Fibroblast of villous mesenchyme (primary cell): ENCODE measurements at regions not wholly inside any gene's neighbourhood (a gene's known extent, or its start where the extent isn't known, plus 50 kb on each side); places are given as distances from the start of the nearest gene placed in this dataset.
A peak's percentile ranks its signal among the peaks of the same experiment; 100 is the strongest.

Experiments
- DNase-seq: peaks from one replicate; pipeline ENCODE4 v3.0.0-alpha.2; 2010; ENCODE audit warnings: low read depth
- H3K4me3 ChIP-seq: 2 replicates; pipeline ENCODE4 v1.5.1; 2011; ENCODE audit warnings: low read depth, mild to moderate bottlenecking, low read length
- CTCF ChIP-seq: IDR thresholded peaks from 2 replicates; pipeline ENCODE4 v1.5.1; 2012; ENCODE audit warnings: low read depth, mild to moderate bottlenecking, low read length; ENCODE audit not compliant: insufficient read depth

- H3K4me3 ChIP-seq, result no peak overlapping the region
- no peak for DNase-seq
- TF ChIP-seq CTCF, result no peak
These were observed 100.6 kb downstream of the LYZL1 start for GRCh38 chr10:29389493-29389892.

GRCh38 chr10:29389935-29390334, 101.1 kb downstream of the LYZL1 start:
- DNase-seq, result peak; percentile 36
- TF ChIP-seq CTCF, result no peak
- no peak overlapping the region for H3K4me3 ChIP-seq

GRCh38 chr10:29392376-29393021, 103.6 kb downstream of the LYZL1 start:
- DNase-seq, result peak; percentile 49
- no peak overlapping the region for H3K4me3 ChIP-seq
- peak; percentile 90 for TF ChIP-seq CTCF

- no peak for DNase-seq
- no peak for TF ChIP-seq CTCF
- no peak overlapping the region for H3K4me3 ChIP-seq
These were observed 105.6 kb downstream of the LYZL1 start for GRCh38 chr10:29394321-29394932.

GRCh38 chr10:29395409-29395808, 106.5 kb downstream of the LYZL1 start:
- TF ChIP-seq CTCF, result no peak
- DNase-seq, result no peak
- no peak overlapping the region for H3K4me3 ChIP-seq

GRCh38 chr10:29397221-29397620, 108.4 kb downstream of the LYZL1 start:
- no peak for DNase-seq
- TF ChIP-seq CTCF, result no peak
- no peak overlapping the region for H3K4me3 ChIP-seq

DNA sequence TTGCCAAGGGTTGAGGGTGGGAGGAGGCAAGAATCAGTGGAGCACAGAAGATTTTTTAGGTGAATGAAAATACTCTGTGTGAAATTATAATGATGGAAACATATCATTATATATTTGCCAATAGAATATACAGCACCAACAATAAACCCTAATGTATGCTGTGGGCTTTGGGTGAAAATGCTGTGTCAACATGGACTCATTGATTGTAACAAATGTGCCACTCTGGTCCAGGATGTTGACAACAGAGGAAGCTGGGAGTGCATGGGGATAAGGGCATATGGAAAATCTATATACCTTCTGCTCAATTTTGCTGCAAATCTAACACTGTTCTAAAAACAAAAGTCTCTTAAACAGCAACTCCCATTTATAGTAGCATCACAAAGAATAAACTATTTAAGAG, 114.3 kb downstream of the LYZL1 start:
- DNase-seq, result no peak
- no peak overlapping the region for H3K4me3 ChIP-seq
- TF ChIP-seq CTCF, result no peak
